GM18861 (cell line): ENCODE measurements at regions not wholly inside any gene's neighbourhood (a gene's known extent, or its start where the extent isn't known, plus 50 kb on each side); places are given as distances from the start of the nearest gene placed in this dataset.

Experiments
- ATAC-seq: cut with Tn5 transposase; IDR thresholded peaks from one replicate; pipeline ENCODE4 v1.9.1; 2021; ENCODE audit not compliant: unreplicated experiment

- no peak for ATAC-seq
Observed at GRCh38 chr7:41054960-41055661, 647.8 kb downstream of the INHBA start.

- no peak for ATAC-seq
Observed at GRCh38 chr7:41053820-41054219, 649.1 kb downstream of the INHBA start.

- no peak for ATAC-seq
Observed at GRCh38 chr7:41052736-41053135, 650.2 kb downstream of the INHBA start.

GRCh38 chr7:41052201-41052600 lies 650.7 kb downstream of the INHBA start:
- no peak for ATAC-seq

GRCh38 chr7:41051535-41051934 lies 651.4 kb downstream of the INHBA start:
- no peak for ATAC-seq

GRCh38 chr7:41051062-41051461 lies 651.8 kb downstream of the INHBA start:
- no peak for ATAC-seq

GRCh38 chr7:41048771-41049170 lies 654.1 kb downstream of the INHBA start:
- ATAC-seq: no peak

- no peak for ATAC-seq
Observed at GRCh38 chr7:41047789-41048191, 655.1 kb downstream of the INHBA start.

GRCh38 chr7:41047211-41047610 lies 655.7 kb downstream of the INHBA start:
- no peak for ATAC-seq

- no peak for ATAC-seq
Observed at GRCh38 chr7:41046776-41047175, 656.1 kb downstream of the INHBA start.

- no peak for ATAC-seq
Observed at GRCh38 chr7:41046221-41046761, 656.6 kb downstream of the INHBA start.

GRCh38 chr7:41045556-41046123 lies 657.2 kb downstream of the INHBA start:
- no peak for ATAC-seq

- ATAC-seq: no peak
Observed at GRCh38 chr7:41039981-41040380, 662.9 kb downstream of the INHBA start.

GRCh38 chr7:41039386-41039953 lies 663.4 kb downstream of the INHBA start:
- no peak for ATAC-seq

- no peak for ATAC-seq
Observed at GRCh38 chr7:41038211-41038610, 664.7 kb downstream of the INHBA start.

GRCh38 chr7:41037691-41038090 lies 665.2 kb downstream of the INHBA start:
- ATAC-seq: no peak

GRCh38 chr7:41035794-41036193 lies 667.1 kb downstream of the INHBA start:
- no peak for ATAC-seq

GRCh38 chr7:41033500-41033899 lies 669.4 kb downstream of the INHBA start:
- ATAC-seq: no peak

GRCh38 chr7:41030673-41031072 lies 672.2 kb downstream of the INHBA start:
- no peak for ATAC-seq

GRCh38 chr7:41029072-41029499 lies 673.8 kb downstream of the INHBA start:
- no peak for ATAC-seq

GRCh38 chr7:41028580-41028979 lies 674.3 kb downstream of the INHBA start:
- no peak for ATAC-seq

- ATAC-seq: no peak
Observed at GRCh38 chr7:41027428-41028115, 675.3 kb downstream of the INHBA start.
